GM18907 (cell line): ENCODE measurements at regions not wholly inside any gene's neighbourhood (a gene's known extent, or its start where the extent isn't known, plus 50 kb on each side); places are given as distances from the start of the nearest gene placed in this dataset.

Experiments used
- ATAC-seq: cut with Tn5 transposase; IDR thresholded peaks from one replicate; pipeline ENCODE4 v1.9.1; 2021; ENCODE audit warnings: mild to moderate bottlenecking, moderate library complexity; ENCODE audit not compliant: unreplicated experiment

DNA sequence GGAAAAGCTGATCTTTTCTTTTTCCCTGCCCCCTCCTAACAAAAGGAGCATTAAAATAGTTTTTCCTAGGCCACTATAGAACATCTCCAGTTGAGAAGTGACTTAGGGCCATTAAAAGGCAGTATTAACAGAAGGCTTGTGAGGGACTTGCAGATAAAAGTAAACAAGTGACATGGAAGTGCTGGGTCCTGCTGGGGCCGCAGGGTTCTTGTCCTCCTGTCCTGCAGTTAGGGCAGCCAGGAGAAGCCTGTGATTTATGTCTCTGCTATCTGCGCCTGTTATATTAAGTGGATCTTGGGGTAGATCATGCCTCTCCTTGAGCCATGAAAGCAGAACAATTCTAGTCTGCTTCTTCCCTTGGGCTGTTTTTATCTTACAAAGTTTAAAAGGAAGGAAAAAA lies 271.4 kb upstream of the C11orf87 start:
- ATAC-seq = no peak

DNA sequence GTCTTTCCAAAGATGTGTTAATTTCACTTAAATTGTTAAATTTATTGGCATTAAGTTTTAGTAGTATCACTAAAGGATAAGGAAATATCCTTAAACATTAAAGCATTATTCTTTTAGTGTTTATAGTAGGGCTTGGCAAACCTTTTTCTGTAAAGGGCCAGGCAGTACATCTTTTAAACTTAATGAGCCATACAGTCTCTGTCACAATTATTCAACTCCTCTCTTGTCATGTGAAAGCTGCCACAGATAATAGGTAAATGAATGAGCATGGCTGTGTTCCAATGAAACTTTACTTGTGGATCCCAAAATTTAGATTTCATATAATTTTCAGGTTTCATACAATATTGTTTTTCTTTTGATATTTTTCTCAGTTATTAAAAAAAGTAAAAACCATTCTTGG lies 268.2 kb upstream of the C11orf87 start:
- ATAC-seq = no peak

DNA sequence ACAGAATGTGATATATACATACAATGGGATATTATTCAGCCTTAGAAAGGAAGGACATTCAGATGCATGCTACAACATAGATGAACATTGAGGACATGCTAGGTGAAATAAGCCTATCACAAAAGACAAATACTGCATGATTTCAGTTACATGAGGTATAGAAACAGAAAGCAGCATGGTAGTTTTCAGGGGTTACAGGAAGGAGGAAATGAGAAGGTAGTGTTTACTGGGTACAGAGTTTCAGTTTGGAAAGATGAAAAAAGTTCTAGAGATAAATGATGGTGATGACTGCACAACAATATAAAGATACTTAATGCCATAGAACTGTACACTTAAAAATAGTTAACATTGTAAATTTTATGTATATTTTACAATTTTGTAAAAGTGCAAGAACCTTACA lies 266.7 kb upstream of the C11orf87 start:
- peak; percentile 94 for ATAC-seq

DNA sequence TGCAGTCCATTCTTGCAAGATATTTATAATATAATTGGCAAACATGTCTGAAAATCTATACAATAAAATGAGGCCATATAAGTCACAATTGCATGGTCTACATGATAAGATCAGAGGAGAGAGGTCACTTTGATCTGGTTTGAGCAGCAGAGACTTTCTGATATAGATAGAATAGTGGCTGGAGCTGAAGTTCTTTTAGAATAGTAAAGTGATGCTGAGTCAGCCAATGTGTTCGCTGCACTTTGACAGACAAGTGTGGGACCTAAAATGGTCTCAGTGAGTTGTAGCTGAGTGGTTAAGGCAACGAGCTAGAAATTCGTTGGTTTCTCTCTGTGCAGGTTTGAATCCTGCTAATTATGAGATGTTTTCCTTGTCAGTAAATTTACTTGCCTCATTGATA lies 257.0 kb upstream of the C11orf87 start:
- ATAC-seq = no peak

DNA sequence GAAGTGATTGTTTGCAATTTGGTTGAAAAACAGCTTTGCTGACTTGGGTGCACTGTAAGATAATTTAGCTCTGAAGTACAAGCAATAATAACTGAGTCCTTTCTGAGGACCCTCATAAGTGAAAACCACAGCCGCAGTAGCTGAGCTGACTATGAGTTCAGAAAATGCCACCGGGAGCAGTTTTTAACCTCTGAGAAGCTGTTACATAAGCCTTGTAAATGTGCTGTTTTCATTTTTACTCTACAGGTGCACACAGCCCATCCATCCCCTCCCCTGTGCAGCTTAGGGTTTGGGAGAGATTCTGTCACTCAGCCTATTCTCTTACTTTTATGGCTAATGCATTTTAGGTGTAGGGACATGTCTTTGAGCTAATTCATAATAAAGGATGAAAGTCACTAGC lies 255.5 kb upstream of the C11orf87 start:
- ATAC-seq = no peak

DNA sequence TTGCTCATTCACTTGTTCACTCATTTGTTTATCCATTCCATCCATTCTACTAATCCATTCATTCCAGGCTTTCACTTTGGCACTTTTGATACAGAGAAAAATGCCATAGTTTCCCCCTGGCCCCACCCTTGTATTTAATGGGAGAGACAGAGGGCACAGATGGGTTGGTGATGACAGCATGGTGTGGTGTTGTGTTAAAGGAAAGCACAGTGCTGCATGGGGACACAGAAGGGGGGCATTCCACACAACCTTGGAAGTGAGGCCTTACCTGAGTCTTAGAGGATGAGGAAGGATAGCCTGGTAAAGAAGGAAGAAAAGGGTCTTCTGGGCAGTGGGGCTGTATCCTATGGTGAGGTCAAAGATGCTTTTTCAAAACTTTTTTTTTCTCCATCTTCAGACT lies 248.5 kb upstream of the C11orf87 start:
- no peak for ATAC-seq

GRCh38 chr11:109184376-109184775 lies 237.6 kb upstream of the C11orf87 start:
- no peak for ATAC-seq

- no peak for ATAC-seq
Observed at GRCh38 chr11:109192864-109193263, 229.1 kb upstream of the C11orf87 start.

DNA sequence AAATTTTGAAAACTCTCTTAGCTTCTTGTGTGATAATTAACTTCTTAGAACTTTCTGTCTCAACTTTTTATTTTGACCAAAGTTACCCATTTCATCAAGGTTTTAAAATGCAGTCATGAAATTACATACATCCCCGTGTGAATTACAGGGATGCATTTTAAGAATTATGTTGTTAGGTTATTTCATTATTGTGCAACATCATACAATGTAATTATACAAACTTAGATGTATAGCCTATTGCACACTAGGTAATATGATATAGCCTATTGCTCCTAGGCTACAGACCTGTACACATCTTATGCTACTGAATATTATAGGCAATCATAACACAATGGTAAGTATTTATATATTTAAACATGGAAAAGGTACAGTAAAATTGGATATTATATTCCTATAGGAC lies 228.1 kb upstream of the C11orf87 start:
- ATAC-seq = no peak

- no peak for ATAC-seq
Observed at GRCh38 chr11:109196016-109196415, 226.0 kb upstream of the C11orf87 start.

DNA sequence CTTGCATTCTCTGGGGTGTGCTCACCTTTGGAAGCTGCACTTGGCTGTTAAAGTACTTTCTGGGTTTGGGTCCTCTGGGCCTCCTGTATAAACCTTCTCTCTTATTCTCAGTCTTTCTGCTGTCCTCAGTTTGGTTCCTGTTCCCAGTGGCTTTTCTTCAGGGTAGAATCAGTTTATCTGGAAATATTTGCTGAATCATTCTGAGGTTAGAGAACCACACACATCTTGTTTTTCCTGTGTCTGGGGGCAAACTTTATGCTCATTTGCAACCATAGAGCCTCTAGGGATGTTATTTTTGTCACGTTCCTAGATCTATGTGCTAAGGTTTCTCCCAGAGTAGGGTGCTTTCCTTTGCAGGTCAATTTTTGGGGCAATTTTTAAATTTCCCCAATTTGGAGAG lies 224.3 kb upstream of the C11orf87 start:
- ATAC-seq = no peak

- no peak for ATAC-seq
Observed at GRCh38 chr11:109203176-109203575, 218.8 kb upstream of the C11orf87 start.

DNA sequence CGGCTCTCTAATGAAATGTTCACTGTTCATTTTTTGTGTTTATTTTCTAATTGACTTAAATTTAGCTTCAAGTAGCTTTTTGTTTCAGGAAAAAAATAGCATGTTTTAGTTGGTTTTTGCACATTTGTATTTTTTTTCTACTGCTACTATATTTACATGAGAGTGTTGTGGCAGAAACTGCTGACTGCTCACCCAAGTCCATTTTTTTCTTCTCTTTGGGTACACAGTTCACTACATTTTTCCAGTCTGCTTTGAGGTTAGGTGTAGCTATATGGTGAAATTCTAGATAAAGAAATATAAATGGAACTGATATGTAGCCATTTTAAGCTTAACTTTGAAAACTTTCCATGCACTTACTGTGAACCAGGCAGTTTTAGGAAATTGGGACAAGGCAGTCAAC lies 216.7 kb upstream of the C11orf87 start:
- no peak for ATAC-seq

GRCh38 chr11:109208121-109208520 lies 213.9 kb upstream of the C11orf87 start:
- no peak for ATAC-seq

- ATAC-seq = no peak
Observed at GRCh38 chr11:109209572-109209971, 212.4 kb upstream of the C11orf87 start.

- ATAC-seq = no peak
Observed at GRCh38 chr11:109221190-109221589, 200.8 kb upstream of the C11orf87 start.

DNA sequence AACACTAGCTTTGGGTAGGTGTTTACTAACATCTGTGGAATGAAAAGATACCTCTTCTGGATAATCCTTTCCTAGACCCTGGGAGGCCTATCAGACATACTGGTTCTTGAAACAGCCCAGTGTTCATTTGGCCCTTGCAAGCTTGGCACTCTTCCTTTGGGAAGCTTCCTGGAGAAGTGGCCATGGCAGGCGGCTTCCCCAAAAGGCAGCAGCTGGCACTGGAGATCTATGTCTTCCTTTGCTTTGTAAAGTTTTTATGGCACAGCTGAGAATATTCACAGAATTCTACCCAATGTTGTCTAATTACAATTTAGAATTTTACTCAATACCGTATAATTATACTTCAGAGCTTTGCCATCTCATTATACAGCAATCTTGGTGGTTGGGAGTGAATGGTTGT lies 199.2 kb upstream of the C11orf87 start:
- no peak for ATAC-seq

- no peak for ATAC-seq
Observed at GRCh38 chr11:109223451-109223850, 198.5 kb upstream of the C11orf87 start.

- ATAC-seq = no peak
Observed at GRCh38 chr11:109229682-109230081, 192.3 kb upstream of the C11orf87 start.

- ATAC-seq = no peak
Observed at GRCh38 chr11:109236188-109236587, 185.8 kb upstream of the C11orf87 start.

GRCh38 chr11:109236696-109237095 lies 185.3 kb upstream of the C11orf87 start:
- ATAC-seq = no peak

- no peak for ATAC-seq
Observed at GRCh38 chr11:109237636-109238035, 184.4 kb upstream of the C11orf87 start.

- ATAC-seq = no peak
Observed at GRCh38 chr11:109241988-109242536, 179.9 kb upstream of the C11orf87 start.

DNA sequence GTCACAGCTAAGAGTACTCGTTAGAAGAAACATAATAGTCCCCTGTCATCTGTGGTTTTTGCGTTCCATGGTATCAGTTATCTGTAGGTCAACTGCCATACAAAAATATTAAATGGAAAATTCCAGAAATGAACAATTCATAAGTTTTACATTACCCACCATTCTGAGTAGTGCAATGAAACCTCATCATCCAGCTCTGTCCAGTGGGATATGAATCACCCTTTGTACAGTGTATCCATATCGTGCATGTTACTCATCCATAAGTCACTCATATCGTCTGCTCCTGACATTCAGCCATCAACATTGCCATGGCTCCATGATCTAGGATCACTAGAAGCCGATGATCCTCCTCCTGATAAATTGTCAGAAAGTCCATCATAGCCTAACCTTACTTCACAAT lies 174.9 kb upstream of the C11orf87 start:
- ATAC-seq = no peak
